ENCODE measurements at regions not wholly inside any gene's neighbourhood (a gene's known extent, or its start where the extent isn't known, plus 50 kb on each side); places are given as distances from the start of the nearest gene placed in this dataset.

DNA sequence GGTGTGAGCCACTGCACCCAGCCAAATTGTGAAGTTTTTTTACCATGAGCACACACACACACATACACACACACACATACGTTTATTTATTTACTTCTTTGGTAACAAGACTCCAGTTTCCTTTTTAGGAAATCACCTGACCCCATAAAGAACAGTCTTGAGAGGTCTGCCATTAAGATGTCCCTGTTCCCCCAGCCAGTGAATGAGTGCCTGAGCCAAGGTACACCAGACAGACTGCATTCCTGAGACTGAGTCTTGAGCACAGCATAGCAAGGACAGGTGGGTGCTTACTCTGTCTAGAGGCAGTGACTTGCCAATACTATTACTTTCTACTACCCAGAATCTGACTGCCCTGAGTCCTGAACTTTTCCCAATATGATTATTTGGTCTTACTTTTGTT is 167.2 kb upstream of the SATB2 start:
- DNase-seq: no peak

DNA sequence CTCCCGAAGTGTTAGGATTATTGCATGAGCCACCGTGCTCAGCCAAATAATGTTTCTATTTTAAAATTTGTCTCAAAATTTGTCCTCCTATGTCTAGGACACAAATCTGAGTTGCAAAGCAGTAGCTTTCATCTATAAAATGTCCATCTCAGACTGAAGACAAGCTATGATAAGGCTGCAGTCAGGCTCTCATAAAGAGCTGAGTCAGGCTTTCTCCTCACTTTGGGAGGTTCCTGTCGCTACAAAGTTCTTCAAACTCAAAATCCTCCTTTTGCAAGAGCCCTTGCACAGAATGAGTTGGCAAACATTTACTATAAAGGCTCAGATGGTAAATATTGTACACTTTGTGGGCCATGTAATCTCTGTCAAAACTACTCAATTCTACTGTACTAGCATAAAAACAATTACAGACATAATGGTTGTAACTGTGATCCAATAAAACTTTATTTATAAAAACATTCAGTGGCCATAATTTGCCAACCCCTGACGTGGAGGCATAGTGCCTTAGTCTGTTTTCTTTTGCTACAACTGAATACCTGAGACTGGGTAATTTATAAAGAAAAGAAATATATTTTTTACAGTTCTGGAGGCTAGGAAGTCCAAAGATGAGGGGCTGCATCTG is 154.9 kb upstream of the SATB2 start:
- DNase-seq: no peak

DNA sequence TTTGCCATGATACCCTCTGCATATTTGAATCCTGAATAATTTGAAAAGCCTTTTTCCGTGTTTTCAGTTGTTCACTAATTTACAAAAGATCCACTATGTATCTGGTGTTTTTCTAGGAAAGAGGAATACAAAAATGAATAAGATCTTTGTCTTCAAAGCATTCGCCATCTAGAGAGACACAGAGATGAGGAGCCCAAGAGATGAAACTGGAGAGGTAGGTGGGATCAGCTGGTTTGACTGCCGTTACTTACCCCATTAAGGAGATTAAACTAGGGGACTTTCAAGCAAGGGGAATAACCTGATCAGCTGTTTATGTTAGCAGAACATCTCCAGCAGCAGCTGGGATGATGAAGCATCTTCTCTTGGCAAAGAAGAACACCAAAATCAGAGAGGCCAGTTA is 150.2 kb upstream of the SATB2 start:
- DNase-seq: no peak

DNA sequence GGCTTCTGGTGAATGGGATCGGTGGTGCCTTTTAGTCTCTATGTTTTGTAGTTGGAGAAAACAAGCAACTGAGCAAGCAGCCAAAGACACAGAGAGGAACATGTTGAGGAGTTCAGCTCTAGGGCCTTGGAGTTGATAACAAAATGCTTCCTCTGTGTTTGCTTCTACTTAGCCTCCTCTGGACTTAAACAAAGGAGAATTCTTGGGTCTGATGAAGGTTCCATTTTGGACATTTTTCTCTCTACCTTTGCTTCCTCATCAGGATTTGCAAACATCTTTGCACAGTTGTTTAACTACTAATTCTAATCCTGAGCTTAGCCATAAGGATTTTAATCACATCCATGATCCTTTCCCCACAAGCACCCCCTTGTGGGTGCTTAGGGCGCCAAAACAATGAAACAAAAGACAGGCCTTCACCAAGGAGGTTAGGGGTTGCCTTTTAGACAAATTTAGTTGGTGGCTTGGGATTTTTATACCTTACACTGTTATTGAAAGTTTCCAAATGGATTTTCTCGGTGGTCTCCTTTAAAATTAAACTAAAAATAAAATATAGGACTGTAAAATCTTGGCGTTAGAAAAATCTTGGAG is 148.5 kb upstream of the SATB2 start:
- DNase-seq: no peak

DNA sequence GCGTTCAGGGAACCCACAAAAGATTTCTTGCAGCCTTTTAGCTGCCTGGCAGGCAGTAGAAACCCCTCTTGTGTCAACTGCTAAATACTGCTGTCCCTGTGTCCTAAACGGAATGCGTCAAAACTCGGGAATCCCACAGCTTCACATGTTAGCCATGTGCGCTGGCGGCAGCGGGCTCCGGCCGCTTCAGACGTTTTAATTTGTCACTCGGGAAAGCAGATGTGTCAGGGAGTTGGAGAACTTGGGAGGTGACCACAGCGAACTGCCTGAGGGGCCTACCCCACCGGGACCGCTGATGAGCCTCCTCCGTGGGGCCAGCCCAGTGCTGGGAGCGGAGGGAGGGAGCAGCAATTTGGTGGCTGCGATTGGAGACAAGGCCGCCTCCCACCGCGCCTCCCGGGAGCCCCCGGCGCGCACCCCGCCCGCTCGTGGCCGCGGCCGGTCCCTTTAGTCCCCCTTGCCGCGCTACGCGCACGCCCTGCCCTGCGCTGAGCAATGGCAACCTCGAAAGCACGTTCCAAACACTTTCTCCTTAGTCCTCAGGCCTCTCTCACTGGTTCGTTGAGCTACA is 146.1 kb upstream of the SATB2 start:
- no peak for DNase-seq

DNA sequence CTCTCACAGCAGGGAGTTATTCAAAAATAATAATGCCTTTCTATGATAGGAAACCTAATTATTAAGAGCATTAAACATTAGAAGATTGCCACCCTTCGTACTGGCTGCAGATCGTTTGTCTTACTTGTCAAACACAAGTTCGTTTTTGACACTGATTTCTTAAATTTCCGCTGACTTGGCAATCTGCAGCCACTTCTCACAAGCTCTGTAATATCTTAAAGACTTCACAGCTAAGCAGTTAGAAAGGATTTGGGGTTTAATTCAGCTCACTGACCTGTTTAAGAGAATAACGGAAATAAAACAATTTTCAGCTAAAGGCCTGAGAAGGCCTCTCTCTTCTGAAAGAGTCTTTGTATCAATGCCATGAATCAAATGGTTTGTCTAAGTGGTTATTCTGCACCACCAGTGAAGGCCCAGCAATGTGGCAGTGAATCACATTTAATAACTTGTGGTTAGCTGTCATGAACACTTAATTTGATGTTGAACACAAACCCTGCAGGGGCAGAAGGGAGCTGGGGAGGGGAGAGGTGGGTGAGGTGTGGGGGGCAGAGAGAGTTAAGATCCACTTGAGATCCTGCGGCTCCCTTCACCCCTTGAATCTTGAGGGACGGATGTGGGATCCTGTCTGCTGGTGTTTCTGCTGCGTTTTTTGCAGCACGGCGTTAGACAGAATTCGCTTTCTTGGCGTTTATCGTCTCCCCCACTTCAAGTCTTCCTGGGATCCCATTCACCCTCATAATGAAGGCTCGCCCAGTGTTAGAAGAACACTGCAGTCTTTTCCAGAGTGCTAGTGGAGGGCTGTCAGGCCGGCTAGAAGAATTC is 145.4 kb upstream of the SATB2 start:
- no peak for DNase-seq

DNA sequence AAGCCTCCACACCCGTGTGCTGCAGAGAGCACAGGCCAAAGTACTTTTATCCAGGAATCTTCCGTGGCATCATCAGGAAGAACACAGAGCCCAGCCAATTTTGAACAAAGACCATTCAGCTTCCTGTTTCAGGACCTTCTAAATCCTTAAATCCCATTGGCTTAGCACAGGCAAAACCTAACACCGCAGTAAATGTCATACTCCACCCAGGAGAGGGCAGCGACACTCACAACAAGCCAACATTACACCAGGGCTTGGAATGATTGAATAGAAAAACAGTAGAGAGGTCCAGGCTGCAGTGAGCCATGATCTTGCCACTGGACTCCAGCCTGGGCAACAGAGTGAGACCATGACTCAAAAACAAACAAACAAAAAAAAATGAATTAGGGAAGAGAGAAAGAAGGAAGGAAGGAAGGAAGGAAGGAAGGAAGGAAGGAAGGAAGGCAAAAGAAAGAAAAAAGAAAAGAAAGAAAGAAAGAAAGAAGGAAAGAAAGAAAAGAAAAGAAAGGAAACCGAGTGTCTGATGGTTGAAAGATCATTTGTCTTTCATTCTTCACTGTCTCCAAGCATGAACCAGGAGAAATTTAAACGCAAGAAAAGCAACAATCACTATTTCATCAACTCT is 144.6 kb upstream of the SATB2 start:
- DNase-seq: no peak

DNA sequence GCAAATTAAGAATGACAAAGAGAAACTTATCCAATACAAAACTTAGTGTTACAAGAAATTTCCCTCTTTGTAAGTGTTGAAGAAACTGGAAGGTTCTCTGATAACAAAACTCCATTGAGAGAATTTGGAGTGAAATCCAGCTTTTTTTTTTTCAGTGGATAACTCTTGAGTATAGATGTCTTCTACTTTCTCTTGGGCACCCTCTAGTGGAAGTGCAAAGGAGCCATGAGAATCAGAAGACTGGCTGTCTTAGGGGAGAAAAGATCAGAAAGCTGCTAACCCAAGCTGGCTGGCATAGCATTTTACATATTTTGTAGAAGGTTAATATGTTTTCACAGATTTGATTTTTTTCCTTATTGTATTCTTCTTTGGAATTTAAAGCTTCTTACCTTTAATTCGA is 138.8 kb upstream of the SATB2 start:
- no peak for DNase-seq

DNA sequence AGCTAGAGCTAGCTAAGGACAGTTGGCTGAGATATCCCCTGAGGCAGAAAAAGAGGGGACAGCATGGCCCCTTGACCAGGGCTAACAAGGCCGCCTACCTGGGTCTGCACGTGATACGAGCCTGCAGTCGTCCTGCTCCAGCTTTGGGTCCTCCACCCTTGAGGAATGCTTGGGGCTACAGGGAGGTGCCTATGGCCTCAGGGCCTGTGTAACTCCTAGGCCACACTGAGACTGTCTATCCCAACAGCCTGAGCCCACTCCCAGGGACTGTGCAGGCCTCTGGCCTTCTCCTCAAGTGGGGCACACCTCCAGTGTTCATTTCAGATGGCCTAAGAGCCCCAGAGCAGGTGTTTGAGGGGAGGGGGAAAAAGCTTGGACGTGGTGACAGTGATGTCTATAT is 136.7 kb upstream of the SATB2 start:
- DNase-seq: no peak

DNA sequence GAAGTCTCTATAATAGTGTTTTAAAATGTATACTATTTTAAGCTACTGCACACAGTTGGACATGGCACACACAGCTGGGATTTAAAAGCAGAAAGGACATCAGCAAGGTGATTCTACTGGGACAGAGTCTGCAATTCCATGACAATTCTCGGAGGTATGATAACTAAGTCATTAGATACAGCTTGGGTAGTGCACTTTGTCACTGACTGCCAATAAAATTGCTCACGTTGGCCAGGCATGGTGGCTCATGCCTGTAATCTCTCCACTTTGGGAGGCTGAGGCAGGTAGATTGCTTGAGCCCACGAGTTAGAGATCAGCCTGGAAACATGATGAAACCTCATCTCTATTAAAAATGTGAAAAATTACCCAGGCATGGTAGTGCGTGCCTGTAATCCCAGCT is 134.1 kb upstream of the SATB2 start:
- DNase-seq: no peak

DNA sequence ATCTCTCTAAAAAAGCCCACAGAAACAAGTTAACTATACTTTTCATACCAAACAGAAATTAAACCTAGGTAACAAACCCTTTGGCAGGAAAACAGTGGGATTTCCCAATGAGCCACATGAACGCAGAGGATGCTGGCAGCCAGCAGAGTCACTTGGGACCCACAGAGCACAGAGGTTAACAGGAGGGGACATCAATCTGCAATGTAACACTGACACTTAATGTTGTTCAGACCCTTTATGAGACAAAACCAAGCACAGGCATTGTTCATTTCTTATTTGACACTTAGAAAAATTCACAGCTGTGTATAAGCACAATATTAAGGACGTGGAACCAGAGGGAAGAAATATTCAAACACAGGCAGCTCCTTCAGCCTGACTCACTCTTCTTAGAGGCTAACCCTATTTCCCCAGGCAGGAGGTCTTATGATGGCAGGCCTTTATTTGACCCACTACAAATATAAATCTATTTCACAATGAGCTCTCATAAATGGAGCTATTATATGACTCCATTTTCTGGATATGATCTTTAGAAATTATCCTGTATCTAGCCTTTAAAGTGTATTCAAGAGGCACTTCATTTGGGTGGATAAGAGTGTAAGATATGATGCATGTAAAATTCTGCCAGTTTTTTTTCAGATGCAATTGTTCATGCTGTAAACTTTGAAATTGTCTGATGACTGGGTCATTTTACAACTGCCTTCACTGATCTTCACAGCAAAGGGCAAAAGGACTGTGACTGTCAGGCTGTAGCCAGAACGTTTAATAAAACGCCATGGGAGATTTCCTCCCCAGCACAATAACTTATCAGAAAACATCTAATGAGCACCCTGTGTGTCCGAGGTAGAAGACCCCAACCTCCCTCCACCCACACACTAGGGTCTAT is 132.8 kb upstream of the SATB2 start:
- peak; percentile 7 to 23 for DNase-seq

DNA sequence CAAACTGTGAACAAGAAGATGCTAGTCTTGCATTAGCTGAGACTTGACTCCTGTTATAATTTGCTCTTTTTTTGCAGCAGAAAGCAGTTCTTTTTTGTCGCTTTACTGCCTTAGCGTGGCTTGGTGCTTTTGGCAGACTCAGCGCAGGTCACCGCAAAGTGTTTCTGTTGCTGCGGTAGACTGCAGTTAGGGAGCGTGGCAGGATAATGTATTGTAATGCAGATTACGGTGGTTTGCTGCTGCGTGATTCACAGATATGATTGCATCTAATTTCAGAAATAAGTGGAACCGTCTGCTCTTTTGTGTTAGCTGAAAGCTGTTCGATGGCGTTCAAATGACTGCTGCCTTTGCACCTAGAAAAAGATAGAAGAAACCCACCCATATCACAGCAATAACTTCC is 131.6 kb upstream of the SATB2 start:
- DNase-seq: no peak

DNA sequence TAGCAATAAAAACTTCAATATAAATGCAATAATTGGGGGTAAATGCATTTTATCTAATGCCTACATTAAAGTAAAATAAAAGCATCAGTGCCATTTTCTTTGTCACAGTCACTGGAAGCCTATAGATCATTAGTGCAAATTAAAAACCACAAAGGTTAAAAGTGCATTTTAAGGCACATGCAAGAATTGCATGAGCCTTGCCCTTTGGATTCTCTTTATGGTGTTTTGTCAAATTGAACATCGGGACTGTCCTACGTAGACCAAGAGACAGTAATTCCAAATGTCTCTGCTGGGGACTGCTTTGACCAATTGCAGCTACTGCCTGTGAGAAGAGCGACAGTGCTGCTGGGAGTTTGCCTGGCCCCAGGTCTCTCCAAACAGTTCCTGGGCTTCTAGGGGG is 130.3 kb upstream of the SATB2 start:
- no peak for DNase-seq

DNA sequence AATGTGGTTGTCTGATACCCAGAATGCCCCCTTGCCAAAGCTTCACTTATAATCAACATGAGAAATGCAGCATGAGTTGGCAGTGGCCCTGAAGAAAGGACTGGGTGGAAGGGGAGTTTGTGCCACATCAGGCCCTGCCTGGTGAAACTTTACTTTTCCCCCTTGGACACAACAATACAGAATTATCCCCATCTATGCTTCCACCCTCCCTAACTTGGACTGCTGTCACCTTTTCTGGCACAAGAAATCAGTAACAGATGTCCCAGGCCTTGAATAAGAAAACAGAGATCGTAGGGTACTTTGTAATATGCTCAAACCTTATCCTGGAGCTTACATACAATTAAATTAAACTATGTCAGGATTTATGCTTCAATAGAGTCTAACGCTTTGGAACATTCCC is 128.9 kb upstream of the SATB2 start:
- DNase-seq: no peak

DNA sequence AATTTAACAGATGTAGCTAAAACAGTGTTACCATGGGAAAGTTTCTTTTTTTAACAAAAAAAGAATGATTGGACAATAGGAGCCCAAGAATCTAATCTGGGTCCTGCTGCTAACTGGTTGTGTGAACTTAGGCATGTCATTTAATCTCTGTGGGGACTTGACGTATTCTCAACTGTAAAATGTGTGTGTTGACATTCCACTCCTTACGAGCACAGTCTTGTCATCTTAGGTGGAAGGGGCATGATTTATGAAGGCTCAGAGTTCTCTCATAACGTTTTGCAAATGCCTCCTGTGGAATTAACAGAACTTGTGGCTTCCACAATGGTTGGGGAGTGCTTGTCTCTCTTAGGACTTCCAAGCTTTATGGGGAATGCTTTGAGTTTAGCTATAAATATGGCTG is 125.9 kb upstream of the SATB2 start:
- DNase-seq: no peak

DNA sequence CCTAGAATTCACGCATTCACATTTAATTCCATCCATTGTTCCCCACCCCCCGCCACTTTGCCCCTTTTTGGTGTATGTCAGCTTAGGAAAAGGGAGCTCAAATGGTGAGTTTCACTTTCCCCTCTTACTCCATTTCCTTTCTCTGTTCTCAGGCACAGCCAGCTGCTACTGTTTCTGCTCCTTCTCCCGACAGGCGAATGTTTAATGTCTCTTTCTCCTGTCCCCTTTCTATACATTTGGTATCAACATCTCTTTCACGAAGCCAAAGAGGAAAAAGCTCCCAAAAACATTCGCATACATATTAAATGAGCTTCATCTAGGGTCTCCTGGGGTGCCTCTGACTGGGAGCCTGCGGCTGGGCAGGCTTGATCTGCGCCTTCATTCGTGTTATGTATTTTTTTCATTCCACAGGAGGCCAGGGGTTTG is 124.2 kb upstream of the SATB2 start:
- no peak for DNase-seq

DNA sequence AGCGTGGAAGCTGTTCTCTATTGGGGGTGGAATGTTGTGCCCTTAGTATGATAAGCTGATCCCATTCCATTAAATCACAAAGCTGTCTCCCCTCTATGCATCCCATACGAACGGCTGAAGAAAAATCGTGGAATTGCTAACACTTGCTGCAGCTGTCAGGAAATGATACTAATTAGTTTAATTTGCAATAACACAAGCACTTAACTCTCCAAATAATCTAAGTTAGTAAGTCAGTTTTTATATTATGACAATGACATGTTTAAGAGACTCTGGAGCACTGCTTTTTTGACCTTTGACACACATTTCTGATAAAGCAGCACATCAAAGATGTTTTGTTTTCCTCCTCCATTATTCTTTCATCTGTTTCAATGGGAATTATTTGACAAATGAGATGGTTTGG is 123.7 kb upstream of the SATB2 start:
- no peak for DNase-seq

DNA sequence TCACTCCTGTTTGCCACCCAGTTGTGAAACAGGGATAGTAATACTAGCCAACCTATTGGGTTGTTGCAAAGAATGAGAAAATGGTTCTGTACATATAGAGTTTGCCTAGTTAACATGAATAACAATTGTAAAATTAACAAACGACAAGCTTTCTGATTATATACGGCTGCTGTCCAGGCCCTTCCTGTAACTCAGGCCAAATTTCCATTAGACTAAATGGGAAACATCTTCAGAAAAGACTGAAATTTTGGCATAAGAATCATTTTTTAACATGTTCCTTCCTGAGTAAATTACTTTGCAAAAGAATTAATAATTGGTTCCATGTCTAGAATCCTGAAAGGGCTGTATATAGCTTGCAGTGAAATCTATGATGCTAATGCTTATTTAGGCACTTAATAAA is 117.7 kb upstream of the SATB2 start:
- no peak for DNase-seq

DNA sequence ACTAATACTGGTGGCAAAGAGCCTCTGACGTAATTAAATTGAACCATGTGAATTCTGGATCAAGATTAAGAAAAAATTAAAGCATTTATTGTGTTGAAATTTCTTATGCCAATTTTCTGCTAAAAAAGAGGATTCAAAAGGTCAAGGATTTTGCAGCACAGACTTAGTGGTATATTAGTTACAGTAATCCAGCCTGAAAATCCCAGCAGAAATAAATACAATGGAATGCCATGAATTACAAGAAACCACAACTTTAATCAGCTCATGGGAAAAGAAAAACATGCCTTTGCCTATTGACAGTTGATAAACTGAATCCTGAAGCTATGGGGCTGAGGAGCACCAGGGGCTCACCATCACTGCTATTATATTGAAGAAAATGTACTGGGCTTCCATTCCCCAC is 114.8 kb upstream of the SATB2 start:
- no peak for DNase-seq

DNA sequence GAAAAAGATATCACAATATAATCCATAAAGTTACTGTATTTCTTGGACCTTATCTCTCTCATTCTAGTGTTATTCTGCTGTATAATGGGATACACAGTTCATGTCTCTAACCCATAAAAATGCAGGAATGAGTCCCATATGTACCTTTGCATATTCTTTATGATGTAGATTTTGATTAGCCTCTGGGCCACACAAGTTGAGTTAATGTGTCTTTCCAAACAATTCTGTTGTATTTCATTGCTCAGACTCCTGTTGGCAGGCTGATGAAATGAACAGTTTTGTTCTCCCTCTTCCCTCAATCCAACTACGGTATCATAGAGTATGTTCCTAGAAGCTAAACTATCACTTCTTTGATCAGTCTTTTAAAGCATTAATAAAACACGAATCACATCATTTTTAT is 113.2 kb upstream of the SATB2 start:
- DNase-seq: no peak

DNA sequence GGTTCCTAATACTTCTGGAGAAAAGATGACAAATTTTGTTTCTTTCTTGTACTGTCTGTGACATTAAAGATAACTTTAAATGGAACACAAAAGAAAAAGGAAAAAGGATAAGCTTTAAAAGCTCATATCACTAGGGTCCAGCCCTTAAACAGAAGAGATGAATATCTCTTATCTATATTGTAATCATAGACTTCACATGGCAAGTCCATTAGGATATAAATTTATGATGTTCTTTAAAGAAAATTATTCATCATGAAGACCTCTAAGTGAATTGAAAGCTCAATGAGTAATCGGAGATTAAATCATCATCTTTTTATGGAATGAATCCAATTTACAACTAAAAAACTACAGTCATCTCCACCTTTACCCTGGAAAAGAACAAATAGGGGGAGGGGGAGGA is 111.6 kb upstream of the SATB2 start:
- DNase-seq: no peak

DNA sequence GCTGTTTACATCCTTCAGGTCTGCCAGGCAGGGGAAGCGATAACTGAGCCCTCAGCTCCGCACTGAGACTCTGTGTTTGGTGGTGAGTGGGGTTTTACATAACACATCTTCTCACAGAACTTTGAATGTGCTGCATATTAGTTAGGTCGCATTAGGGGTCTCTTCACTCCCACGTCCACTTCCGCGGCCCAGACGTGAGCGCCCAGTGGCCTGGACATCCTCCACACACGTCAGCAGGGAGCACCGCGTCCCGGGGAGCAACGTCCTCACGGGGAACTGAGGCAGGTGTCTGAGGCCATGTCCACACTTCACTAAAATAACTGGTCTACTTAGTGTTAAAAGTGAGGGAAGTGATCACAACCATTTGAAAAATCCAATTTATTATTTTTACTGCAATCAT is 100.4 kb upstream of the SATB2 start:
- DNase-seq: no peak
